NCI-H1092 (cell line): ENCODE measurements at regions not wholly inside any gene's neighbourhood (a gene's known extent, or its start where the extent isn't known, plus 50 kb on each side); places are given as distances from the start of the nearest gene placed in this dataset.

Experiments
- DNase-seq: peaks from one replicate; lab custom pipeline; 2025; lab: John Stamatoyannopoulos, UW

GRCh38 chr5:112025757-112026156, 268.8 kb upstream of the NREP start:
- no peak for DNase-seq

DNA sequence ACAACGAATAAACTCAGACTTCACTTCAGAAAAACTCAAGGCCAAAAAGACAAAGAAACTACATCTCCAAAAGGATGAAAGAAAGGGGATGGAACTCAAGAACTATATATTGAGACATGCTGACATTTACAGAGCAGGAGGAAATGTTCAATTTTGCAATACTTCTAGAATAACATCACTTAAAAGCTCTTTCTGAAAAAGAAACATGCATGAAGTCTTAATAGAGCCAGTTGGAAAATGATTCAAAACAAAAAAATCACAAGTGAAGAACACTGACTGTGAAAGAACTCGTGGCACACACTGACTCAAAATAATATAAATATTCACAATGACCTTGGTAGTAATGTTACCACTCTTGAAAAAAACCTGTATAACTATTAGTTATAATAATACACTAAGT, 267.8 kb upstream of the NREP start:
- no peak for DNase-seq

GRCh38 chr5:112024221-112024620, 267.2 kb upstream of the NREP start:
- DNase-seq = no peak

DNA sequence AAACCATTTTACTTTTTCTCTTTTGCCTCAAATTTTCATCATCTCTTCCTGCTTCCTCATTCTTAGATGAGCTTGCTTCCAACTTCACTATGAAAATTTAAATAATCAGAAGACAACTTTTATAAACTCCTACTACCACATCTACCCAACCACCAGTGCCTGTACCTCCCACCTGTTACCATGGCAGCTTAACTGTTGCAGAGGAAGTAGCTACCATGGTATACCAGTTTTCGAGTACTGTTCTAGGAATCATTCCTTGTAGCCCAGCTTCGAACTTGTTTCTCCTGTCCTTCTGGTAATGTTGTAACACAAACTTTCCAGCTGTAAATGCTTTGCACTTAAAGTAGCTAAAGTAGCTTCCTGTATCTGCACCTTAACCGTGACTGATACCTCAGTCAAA, 266.8 kb upstream of the NREP start:
- no peak for DNase-seq

GRCh38 chr5:112018846-112019245, 261.9 kb upstream of the NREP start:
- no peak for DNase-seq

GRCh38 chr5:112016980-112017379, 260.0 kb upstream of the NREP start:
- no peak for DNase-seq

- no peak for DNase-seq
These were observed 257.9 kb upstream of the NREP start for GRCh38 chr5:112014783-112015395.

DNA sequence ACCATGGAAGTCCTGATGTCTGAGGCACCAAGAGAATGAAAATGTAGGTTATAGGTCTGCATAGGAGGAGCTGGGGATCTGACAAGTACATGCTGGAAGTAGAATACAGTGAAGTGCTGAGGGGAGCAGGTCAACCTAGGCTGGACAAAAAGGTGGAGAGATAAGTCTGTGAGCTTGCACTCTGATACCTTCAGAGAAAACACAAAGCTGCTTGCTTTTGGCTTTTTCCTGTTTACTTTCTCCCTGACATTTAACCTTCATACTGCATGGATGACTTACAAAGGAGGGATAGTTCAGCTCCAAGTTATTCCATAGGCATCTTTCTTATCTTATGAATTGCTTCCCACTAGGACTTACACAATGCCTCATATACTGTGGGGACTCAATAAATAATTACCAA, 256.7 kb upstream of the NREP start:
- DNase-seq = no peak

DNA sequence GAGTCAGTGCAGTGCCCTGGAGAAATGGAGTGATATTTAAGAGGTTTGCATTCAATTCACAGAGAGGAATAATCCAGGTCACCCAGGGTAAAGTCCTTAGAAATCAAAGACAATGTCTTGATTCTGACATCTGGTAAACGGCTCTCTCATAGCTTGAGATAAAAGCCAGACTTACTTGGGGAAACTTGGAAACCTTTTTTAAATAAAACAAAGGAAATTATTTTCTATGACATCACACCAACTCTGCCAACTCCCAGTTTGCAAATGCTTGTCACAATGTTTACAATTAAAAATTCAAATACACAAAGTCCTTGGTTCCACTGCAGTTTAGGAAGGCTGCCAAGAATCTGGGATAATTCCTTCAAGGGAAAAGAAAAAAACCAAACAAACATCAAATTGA, 255.1 kb upstream of the NREP start:
- DNase-seq = no peak

DNA sequence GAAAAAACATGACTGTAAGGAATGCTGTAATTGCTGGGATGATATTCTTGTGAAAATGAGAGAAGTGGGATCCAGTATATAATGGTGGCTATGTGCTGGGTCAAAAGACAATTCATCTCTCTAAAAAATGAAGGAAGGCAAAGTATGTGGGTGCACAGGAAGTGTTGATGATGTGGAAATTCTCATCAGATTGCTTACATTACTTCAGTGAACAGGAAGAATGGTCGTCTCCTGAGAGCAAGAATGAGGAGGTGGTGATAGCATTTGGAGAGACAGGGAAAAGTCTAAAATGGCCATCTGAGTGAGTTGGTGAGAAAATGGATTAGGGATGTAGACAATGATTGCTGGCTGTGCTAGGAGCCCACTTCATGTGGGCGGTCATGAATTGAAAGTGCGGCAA, 253.5 kb upstream of the NREP start:
- DNase-seq = no peak

DNA sequence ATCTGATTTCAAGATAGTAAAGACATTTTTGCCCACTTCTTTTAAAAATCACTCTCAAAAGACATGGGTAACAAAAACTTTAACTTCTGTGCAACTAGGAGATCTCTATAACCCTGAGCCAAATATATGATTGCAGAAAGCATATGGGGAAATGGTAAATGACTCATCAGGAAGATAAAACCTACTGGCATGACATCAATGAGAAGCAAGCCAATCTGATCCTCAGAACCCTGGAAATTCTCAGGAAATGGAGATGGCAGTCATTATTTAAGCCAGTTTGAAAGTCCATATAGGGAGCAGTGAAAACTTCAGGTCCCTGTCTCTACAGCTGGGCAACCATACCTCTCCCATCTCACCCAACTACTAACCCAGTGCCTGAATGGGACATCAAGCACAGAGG, 249.7 kb upstream of the NREP start:
- no peak for DNase-seq

DNA sequence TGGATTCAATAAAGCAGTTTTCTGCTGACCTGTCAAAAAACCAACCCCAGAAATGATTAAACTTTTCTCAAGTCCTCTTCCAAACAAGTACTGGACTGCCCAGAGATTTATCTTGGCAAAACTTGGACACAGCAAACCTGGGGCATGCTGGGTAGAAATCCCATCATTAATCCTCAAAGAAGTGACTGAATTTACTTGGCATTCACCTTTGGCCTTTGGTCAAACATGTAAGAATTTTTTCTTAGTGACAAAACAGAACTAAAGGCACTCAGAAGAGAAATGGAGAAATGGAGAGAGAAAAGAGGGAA, 248.6 kb upstream of the NREP start:
- DNase-seq = no peak

GRCh38 chr5:112004867-112005622, 248.1 kb upstream of the NREP start:
- no peak for DNase-seq

DNA sequence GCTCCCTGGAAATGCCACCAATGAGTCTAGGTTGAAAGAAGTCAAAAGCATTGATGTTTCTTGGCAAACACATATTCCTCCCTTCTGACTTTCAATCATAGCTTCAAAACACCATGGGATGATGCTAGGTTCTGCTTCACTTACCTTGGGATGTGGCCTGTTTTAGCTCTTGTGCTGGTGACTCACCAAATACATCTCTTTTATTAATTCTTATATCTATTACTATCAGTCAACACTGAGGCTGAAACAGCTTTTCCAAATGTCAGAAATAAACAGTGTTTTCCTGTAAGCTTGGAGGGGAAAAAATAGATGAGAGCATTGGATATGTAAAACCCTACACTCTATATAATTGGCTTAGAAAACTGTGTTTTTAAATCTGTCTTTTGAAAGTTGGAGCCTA, 245.4 kb upstream of the NREP start:
- DNase-seq = no peak

DNA sequence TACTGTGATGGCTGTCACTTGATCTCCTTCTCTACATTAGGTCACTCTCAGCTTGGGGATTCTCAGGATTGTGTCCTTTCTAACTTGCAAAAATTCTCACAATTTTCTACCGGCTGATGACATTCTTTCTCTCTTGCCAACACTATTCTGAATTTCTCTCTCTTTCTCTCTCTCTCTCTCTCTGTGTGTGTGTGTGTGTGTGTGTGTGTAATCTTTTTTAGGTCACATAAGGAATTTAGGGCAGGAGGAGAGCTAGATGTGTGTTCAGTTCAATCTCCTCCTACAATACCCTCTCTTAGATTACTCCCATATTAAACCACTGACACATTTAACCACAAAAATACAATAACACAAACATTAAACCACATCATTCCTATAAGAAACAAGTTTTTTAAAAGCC, 242.3 kb upstream of the NREP start:
- DNase-seq = no peak

DNA sequence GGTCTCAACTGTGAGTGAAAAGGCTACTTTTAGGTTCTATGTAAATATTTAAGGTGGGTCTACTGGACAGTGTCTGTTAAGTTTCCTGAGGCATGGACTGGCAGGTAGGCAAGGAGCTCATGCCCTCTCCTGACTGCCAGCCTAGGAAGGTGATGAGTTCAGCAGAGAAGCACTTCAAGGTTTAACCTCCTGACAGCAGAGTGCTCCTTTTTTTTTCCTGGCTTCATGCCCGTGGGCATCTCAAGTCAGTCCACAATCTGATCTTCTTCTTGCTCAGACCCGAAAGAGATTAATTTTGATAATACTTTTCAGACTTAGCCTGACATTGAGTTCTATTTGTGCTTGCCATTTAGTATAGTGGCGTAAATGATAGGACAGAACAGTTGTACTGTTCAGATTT, 241.9 kb upstream of the NREP start:
- DNase-seq = no peak

DNA sequence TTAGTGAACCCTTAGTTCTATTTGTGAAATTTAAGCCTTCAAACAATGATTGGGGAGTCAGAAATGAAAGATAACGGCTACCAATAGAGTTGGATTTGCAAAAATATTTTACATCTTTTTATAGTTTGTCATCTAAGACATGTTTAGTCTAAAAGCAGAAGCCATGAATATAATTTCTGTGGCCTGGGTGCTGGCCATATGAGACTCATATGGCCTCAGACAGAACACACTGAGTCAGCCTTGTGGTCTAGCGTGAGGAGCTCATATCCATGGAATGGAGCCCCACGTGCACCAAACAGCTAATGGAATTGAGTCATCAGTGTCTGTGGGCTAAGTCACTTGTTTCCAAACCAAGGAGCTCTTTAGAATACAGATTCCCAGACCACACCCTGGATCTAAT, 240.7 kb upstream of the NREP start:
- DNase-seq = no peak

DNA sequence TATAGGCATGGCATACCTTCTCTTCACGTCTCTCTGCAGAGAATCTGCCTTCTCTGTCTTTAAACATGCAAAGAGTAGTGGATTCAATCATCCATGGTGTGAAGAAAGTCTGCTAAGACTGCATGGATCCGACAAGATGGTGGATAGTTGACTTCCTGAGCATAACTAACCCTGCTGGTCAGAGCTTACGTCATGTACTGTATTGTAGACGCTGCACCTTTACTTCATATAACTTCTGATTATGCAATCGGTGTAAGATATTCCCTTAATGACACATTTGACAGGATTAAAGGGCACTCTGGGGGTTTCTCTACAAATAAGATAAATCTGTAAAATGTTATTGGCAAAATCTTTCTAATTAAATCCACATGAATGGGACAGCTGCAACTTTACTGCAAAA, 240.3 kb upstream of the NREP start:
- DNase-seq = no peak

DNA sequence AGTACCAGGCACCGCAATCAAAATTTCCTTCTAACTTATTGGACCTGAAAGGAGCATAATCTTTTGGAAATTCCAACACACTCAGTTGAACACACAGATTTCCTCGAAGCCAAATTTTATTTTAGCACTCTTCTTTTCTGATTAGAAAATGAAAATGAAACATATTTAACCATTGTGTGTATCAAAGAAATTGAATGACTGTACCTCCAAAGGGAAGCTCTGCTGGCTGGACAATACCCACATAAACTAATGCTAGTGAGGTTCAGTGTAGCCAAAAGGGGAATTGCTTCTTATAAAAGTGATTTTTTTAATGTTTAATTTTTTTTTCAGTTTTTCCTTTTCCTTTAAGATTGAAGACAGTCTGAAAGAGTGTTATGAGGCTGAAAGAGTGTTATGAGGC, 239.6 kb upstream of the NREP start:
- no peak for DNase-seq

GRCh38 chr5:111995701-111996100, 238.7 kb upstream of the NREP start:
- no peak for DNase-seq

DNA sequence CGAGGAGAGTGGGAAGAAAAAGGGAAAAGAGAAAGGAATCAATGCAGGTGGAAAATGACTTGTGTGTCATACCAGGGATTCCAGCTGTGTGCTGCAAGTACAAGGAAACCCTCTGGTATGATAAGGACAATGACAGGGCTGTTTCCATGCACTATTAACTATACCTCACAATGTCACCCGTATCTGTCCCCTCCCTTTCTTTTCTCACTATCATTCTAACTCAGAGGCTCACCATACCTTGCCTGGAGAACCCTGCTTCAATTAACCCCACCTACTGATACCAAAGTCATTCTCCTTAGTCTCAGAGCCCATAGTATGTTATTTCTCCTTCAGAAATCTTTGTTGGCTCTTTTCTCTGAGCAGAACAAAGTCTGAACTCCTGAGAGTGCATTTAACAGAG, 236.2 kb upstream of the NREP start:
- no peak for DNase-seq

DNA sequence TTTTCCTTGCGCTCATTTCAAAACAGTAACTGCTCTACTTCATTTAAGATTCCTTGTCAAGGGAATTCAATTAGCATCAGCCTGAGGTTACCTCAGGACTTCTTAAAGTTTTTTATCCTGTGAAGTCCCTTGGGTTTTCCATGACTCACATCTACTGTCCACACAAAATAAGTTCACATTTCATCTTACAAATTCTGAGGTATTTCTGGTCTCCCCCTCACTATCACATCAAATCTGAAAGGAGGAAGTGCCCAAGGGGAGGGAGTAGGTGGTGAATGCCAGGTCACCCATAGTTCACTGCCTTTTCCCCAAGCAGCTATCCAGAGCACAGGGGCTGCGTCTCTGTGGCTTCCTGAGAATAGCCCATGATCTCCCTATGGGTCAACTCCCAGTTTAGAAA, 227.1 kb upstream of the NREP start:
- DNase-seq = no peak

DNA sequence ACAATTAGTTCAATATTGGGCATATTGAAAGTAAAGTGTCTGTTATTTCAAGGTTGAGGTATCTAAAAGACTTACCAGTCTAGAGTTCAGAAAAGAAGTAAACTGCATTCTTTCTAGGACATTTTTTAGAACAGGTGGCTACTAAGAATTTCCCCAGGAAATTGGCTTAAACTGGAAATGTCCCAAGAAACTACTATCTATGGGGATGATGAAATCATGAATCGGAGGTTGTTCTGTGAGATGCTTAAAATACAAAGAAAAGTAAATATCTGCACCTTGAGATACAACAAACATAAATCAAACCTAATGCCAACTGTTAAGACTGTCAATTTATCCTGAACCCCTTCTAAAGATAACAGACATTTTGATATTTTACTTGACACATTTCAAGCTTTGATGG, 226.5 kb upstream of the NREP start:
- DNase-seq = no peak

DNA sequence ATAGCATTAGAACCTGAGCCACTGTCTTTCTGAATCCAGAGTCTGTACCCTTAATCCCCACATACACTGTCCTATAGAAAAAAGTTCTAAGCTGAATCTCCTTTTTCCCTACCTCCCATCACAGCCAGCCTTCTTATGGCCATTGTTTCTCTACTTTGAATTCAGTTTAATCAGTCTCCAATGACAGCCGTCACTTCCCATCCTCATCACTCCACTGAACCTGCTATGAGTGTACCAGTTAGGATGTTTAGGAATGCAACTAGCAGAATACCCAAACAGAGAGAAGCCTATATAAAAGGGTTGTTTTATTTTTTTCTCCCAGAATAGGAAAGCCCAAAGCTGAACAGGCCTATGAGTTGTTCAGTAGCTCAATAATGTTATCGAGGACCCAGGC, 220.4 kb upstream of the NREP start:
- no peak for DNase-seq
